ENCODE measurements at regions not wholly inside any gene's neighbourhood (a gene's known extent, or its start where the extent isn't known, plus 50 kb on each side); places are given as distances from the start of the nearest gene placed in this dataset.

DNA sequence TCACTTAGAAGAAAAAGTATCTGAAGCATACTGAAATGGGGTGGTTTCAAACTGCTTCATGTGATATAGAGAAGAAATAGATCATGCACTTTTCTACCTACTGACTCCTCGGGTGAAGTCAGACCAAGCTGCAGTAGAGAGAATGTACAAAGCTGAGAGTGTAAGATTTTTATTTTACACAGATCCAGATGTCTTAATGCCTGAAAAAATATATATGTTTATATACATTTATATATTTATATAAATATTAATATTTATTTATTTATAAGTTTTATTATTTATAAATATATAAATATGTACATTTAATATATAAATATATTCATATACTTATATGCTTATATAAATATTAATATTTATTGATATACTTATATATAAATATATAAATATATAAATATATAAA, 171.9 kb upstream of the SPOCK3 start:
- TF ChIP-seq, protein P1, sequence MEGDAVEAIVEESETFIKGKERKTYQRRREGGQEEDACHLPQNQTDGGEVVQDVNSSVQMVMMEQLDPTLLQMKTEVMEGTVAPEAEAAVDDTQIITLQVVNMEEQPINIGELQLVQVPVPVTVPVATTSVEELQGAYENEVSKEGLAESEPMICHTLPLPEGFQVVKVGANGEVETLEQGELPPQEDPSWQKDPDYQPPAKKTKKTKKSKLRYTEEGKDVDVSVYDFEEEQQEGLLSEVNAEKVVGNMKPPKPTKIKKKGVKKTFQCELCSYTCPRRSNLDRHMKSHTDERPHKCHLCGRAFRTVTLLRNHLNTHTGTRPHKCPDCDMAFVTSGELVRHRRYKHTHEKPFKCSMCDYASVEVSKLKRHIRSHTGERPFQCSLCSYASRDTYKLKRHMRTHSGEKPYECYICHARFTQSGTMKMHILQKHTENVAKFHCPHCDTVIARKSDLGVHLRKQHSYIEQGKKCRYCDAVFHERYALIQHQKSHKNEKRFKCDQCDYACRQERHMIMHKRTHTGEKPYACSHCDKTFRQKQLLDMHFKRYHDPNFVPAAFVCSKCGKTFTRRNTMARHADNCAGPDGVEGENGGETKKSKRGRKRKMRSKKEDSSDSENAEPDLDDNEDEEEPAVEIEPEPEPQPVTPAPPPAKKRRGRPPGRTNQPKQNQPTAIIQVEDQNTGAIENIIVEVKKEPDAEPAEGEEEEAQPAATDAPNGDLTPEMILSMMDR (IDR thresholded peaks at IDR 0.05; ENCODE audit: low read length) = no peak
- no peak for TF ChIP-seq EZH2 (IDR thresholded peaks at IDR 0.05; ENCODE audit: borderline replicate concordance, low read length)
